ENCODE measurements at regions not wholly inside any gene's neighbourhood (a gene's known extent, or its start where the extent isn't known, plus 50 kb on each side); places are given as distances from the start of the nearest gene placed in this dataset.

GRCh38 chr3:44003801-44004200 is 237.9 kb upstream of the TOPAZ1 start:
- H3K36me3 Mint-ChIP-seq (ENCODE audit: insufficient read depth, unreplicated experiment): peaks cover 6% of the 10 kb centered on the region
- no peaks in the 10 kb centered on the region for H3K9me3 Mint-ChIP-seq (ENCODE audit: unreplicated experiment)
- H3K4me1 Mint-ChIP-seq (ENCODE audit: low read depth, unreplicated experiment): no peaks in the 10 kb centered on the region
- CTCF ChIA-PET: no interaction called here
- no TSS peak for BruUV-seq (replicated peaks)
- no peak overlapping the region for H3K4me3 Mint-ChIP-seq (ENCODE audit: unreplicated experiment)
- no peak for DNase-seq
- Histone ChIP-seq H3K36me3 (ENCODE audit: control insufficient read depth, insufficient read depth, low read length) (no peaks in the 10 kb centered on the region), H3K27me3 (replicated peaks; ENCODE audit: control insufficient read depth, insufficient read depth, low read length) (no peaks in the 10 kb centered on the region), H3K4me3 (ENCODE audit: low read depth, low read length) (no peak overlapping the region), H3K9me3 (no peaks in the 10 kb centered on the region), H3K4me1 (no peaks in the 10 kb centered on the region)
- H3K27ac Mint-ChIP-seq (ENCODE audit: unreplicated experiment): no peak overlapping the region
- no peak for TF ChIP-seq CTCF (IDR thresholded peaks at IDR 0.05; ENCODE audit: insufficient read depth in 1 of 2, low read depth in 1 of 2, low read length in 1 of 2, severe bottlenecking in 1 of 2, unreplicated experiment in 1 of 2)
- intact Hi-C loops (cut with micrococcal nuclease; ENCODE audit: unreplicated experiment): no loop called here
- POLR2A ChIA-PET: no interaction called here
- peaks cover 5% of the 10 kb centered on the region for H3K27me3 Mint-ChIP-seq (ENCODE audit: insufficient read depth, unreplicated experiment)

DNA sequence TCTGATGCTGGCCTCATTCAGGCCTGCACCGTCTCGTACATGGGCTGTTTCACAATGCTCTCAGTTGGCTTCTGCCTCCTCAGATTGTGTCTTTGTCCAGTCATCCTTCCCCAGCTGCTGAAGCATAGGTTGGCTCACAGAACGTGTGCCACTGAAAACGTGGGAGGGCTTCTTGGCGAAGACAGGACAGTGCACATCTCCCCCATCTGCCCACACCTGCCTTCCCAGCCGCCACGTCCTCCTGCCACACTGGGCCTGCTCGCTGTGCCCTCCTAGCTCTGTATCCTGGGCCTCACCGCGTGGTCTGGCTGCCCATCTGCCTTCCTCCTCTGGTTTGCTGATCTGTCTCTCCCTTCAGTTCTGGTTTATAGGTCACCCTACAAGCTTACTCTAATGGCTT is 230.0 kb upstream of the TOPAZ1 start:
- Mint-ChIP-seq H3K4me1 (ENCODE audit: low read depth, unreplicated experiment) (no peaks in the 10 kb centered on the region), H3K27ac (ENCODE audit: unreplicated experiment) (no peak overlapping the region), H3K27me3 (ENCODE audit: insufficient read depth, unreplicated experiment) (peaks cover 3% of the 10 kb centered on the region), H3K9me3 (ENCODE audit: unreplicated experiment) (no peaks in the 10 kb centered on the region), H3K36me3 (ENCODE audit: insufficient read depth, unreplicated experiment) (no peaks in the 10 kb centered on the region), H3K4me3 (ENCODE audit: unreplicated experiment) (no peak overlapping the region)
- ChIA-PET POLR2A (no interaction called here), CTCF (no interaction called here)
- no peaks in the 10 kb centered on the region for H3K36me3 ChIP-seq (ENCODE audit: control insufficient read depth, insufficient read depth, low read length)
- TF ChIP-seq CTCF (IDR thresholded peaks at IDR 0.05; ENCODE audit: insufficient read depth in 1 of 2, low read depth in 1 of 2, low read length in 1 of 2, severe bottlenecking in 1 of 2, unreplicated experiment in 1 of 2): no peak
- H3K9me3 ChIP-seq: no peaks in the 10 kb centered on the region
- no peak overlapping the region for H3K4me3 ChIP-seq (ENCODE audit: low read depth, low read length)
- DNase-seq: no peak
- intact Hi-C loops (cut with micrococcal nuclease; ENCODE audit: unreplicated experiment): no loop called here
- H3K27me3 ChIP-seq (replicated peaks; ENCODE audit: control insufficient read depth, insufficient read depth, low read length): no peaks in the 10 kb centered on the region
- H3K4me1 ChIP-seq: no peaks in the 10 kb centered on the region
- no TSS peak for BruUV-seq (replicated peaks)

DNA sequence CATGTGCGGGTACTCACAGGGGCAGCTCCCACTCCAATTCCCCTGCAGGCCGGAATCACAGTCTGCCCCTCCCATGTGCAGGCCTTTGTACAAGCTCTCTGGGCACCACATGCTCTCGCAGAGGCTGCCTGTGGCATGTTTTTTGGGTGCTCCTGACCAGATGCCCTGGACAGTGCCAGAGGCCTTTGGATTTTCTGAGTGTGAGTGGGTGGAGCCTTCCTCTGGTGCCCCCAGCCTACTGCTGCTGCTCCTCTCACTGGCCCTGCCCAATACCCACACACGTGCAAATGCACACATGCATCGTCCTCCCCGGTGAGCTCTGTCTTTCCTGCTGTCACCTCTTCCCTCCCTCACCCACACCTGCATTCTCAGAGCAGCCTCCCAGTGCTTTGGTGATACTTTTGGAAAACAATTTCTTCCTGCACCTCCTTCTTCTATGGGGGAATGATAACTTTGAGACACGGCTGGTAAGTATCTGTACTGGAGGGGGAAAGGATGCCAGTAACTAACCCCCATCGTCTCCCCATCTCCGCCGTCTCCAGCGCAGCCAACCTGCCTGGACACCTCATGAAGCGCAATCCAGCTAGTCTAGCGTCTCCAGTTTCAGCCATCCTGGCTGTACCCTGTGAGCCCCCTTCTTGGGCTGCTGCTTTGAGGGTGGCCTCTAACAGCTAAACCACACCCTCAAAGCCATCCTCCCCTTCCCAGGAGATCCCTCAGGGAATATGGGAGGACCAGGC is 229.4 kb upstream of the TOPAZ1 start:
- no peak for DNase-seq
- Mint-ChIP-seq H3K27ac (ENCODE audit: unreplicated experiment) (no peak overlapping the region), H3K27me3 (ENCODE audit: insufficient read depth, unreplicated experiment) (peaks cover 3% of the 10 kb centered on the region), H3K36me3 (ENCODE audit: insufficient read depth, unreplicated experiment) (no peaks in the 10 kb centered on the region), H3K4me1 (ENCODE audit: low read depth, unreplicated experiment) (no peaks in the 10 kb centered on the region), H3K9me3 (ENCODE audit: unreplicated experiment) (no peaks in the 10 kb centered on the region), H3K4me3 (ENCODE audit: unreplicated experiment) (no peak overlapping the region)
- Histone ChIP-seq H3K9me3 (no peaks in the 10 kb centered on the region), H3K27me3 (replicated peaks; ENCODE audit: control insufficient read depth, insufficient read depth, low read length) (no peaks in the 10 kb centered on the region), H3K4me1 (no peaks in the 10 kb centered on the region), H3K36me3 (ENCODE audit: control insufficient read depth, insufficient read depth, low read length) (no peaks in the 10 kb centered on the region), H3K4me3 (ENCODE audit: low read depth, low read length) (no peak overlapping the region)
- CTCF ChIA-PET: no interaction called here
- POLR2A ChIA-PET: no interaction called here
- no TSS peak for BruUV-seq (replicated peaks)
- intact Hi-C loops (cut with micrococcal nuclease; ENCODE audit: unreplicated experiment): no loop called here
- TF ChIP-seq CTCF (IDR thresholded peaks at IDR 0.05; ENCODE audit: insufficient read depth in 1 of 2, low read depth in 1 of 2, low read length in 1 of 2, severe bottlenecking in 1 of 2, unreplicated experiment in 1 of 2): no peak

All from Caco-2 (cell line).